Bronchial epithelial cell (primary cell): ENCODE measurements at regions not wholly inside any gene's neighbourhood (a gene's known extent, or its start where the extent isn't known, plus 50 kb on each side); places are given as distances from the start of the nearest gene placed in this dataset.

Source experiments
- DNase-seq: peaks from one replicate; pipeline ENCODE4 v3.0.0-alpha.2; 2010; ENCODE audit warnings: low read depth
- FAIRE-seq: peaks from 2 replicates; lab custom pipeline; 2011; peaks lifted over from hg19 to GRCh38; lab: Jason Lieb, UNC
- H3K27me3 ChIP-seq: 2 replicates; pipeline ENCODE4 v1.5.1; 2011; ENCODE audit warnings: low read length; ENCODE audit not compliant: control insufficient read depth, insufficient read depth
- H3K36me3 ChIP-seq: 2 replicates; pipeline ENCODE4 v1.5.1; 2011; ENCODE audit warnings: low read length; ENCODE audit not compliant: control insufficient read depth, insufficient read depth
- H3K4me3 ChIP-seq: 2 replicates; pipeline ENCODE4 v1.5.1; 2011; ENCODE audit warnings: mild to moderate bottlenecking, low read depth, low read length, control low read depth
- CTCF ChIP-seq: IDR thresholded peaks from 2 replicates; pipeline ENCODE4 v1.5.1; 2011; ENCODE audit warnings: mild to moderate bottlenecking, moderate library complexity, low read length, control low read depth, inconsistent platforms; ENCODE audit not compliant: insufficient read depth, severe bottlenecking

- no peaks in the 10 kb centered on the region for H3K36me3 ChIP-seq
- FAIRE-seq = no peak
- H3K4me3 ChIP-seq = no peak overlapping the region
- TF ChIP-seq CTCF = no peak
- no peak for DNase-seq
- no peaks in the 10 kb centered on the region for H3K27me3 ChIP-seq
Measured at GRCh38 chr1:5390504-5390903, 601.7 kb downstream of the NPHP4 start.

- no peak for TF ChIP-seq CTCF
- DNase-seq = no peak
- H3K4me3 ChIP-seq = no peak overlapping the region
- no peaks in the 10 kb centered on the region for H3K27me3 ChIP-seq
- no peaks in the 10 kb centered on the region for H3K36me3 ChIP-seq
- no peak for FAIRE-seq
Measured at GRCh38 chr1:5389101-5389885, 602.9 kb downstream of the NPHP4 start.

- no peak for TF ChIP-seq CTCF
- Histone ChIP-seq H3K4me3 (no peak overlapping the region), H3K36me3 (no peaks in the 10 kb centered on the region), H3K27me3 (no peaks in the 10 kb centered on the region)
- no peak for DNase-seq
- FAIRE-seq = no peak
Measured at GRCh38 chr1:5388622-5389021, 603.6 kb downstream of the NPHP4 start.

- H3K27me3 ChIP-seq = no peaks in the 10 kb centered on the region
- TF ChIP-seq CTCF = no peak
- DNase-seq (no peak), FAIRE-seq (no peak)
- H3K4me3 ChIP-seq = no peak overlapping the region
- H3K36me3 ChIP-seq = no peaks in the 10 kb centered on the region
Measured at GRCh38 chr1:5386371-5386770, 605.9 kb downstream of the NPHP4 start.

- TF ChIP-seq CTCF = no peak
- DNase-seq = no peak
- Histone ChIP-seq H3K4me3 (no peak overlapping the region), H3K36me3 (no peaks in the 10 kb centered on the region), H3K27me3 (no peaks in the 10 kb centered on the region)
- FAIRE-seq = no peak
Measured at GRCh38 chr1:5385956-5386355, 606.3 kb downstream of the NPHP4 start.

GRCh38 chr1:5385096-5385799, 607.0 kb downstream of the NPHP4 start:
- Histone ChIP-seq H3K27me3 (no peaks in the 10 kb centered on the region), H3K36me3 (no peaks in the 10 kb centered on the region), H3K4me3 (no peak overlapping the region)
- no peak for DNase-seq
- no peak for TF ChIP-seq CTCF
- no peak for FAIRE-seq
